Mesothelial cell of epicardium (in vitro differentiated cells): ENCODE measurements at regions not wholly inside any gene's neighbourhood (a gene's known extent, or its start where the extent isn't known, plus 50 kb on each side); places are given as distances from the start of the nearest gene placed in this dataset.

Source experiments
- DNase-seq, 2 experiments: peaks; one replicate each; pipeline ENCODE4 v3.0.0; 2021; ENCODE audit warnings: low spot score in 2 of 2; ENCODE audit not compliant: unreplicated experiment in 2 of 2
- H3K27ac Mint-ChIP-seq: 2 replicates; pipeline ENCODE4 v1.8.0; 2021; ENCODE audit warnings: mixed read lengths
- H3K27me3 Mint-ChIP-seq: 2 replicates; pipeline ENCODE4 v1.8.0; 2021; ENCODE audit warnings: low read depth, mixed read lengths
- H3K36me3 Mint-ChIP-seq: 2 replicates; pipeline ENCODE4 v1.8.0; 2021; ENCODE audit warnings: mixed read lengths
- H3K4me1 Mint-ChIP-seq: 2 replicates; pipeline ENCODE4 v1.8.0; 2021; ENCODE audit warnings: mixed read lengths
- H3K4me3 Mint-ChIP-seq: 2 replicates; pipeline ENCODE4 v1.8.0; 2021; ENCODE audit warnings: mild to moderate bottlenecking, moderate library complexity, mixed read lengths
- H3K9me3 Mint-ChIP-seq: 2 replicates; pipeline ENCODE4 v1.8.0; 2021; ENCODE audit warnings: mixed read lengths
- CTCF ChIP-seq: fragments of 200-600 bp; sonication (generic); IDR thresholded peaks from one replicate; pipeline ENCODE4 v1.5.0; 2021; ENCODE audit warnings: antibody characterized with exemption; ENCODE audit not compliant: unreplicated experiment

- Mint-ChIP-seq H3K36me3 (peaks cover 6% of the 10 kb centered on the region), H3K27ac (no peak overlapping the region), H3K27me3 (no peaks in the 10 kb centered on the region), H3K4me3 (no peak overlapping the region), H3K9me3 (peaks cover 9% of the 10 kb centered on the region), H3K4me1 (peaks cover 2% of the 10 kb centered on the region)
- DNase-seq: no peak
- no peak for TF ChIP-seq CTCF
These were observed 127.5 kb downstream of the RFC3 start for GRCh38 chr13:33945477-33945876.

GRCh38 chr13:33953203-33953602 is 135.3 kb downstream of the RFC3 start:
- no peak for TF ChIP-seq CTCF
- peaks cover 8% of the 10 kb centered on the region for H3K4me1 Mint-ChIP-seq
- H3K4me3 Mint-ChIP-seq: no peak overlapping the region
- no peaks in the 10 kb centered on the region for H3K9me3 Mint-ChIP-seq
- no peak overlapping the region for H3K27ac Mint-ChIP-seq
- no peaks in the 10 kb centered on the region for H3K36me3 Mint-ChIP-seq
- no peak for DNase-seq
- no peaks in the 10 kb centered on the region for H3K27me3 Mint-ChIP-seq

- TF ChIP-seq CTCF: no peak
- no peak overlapping the region for H3K4me3 Mint-ChIP-seq
- H3K4me1 Mint-ChIP-seq: peaks cover 8% of the 10 kb centered on the region
- no peak for DNase-seq
- no peaks in the 10 kb centered on the region for H3K36me3 Mint-ChIP-seq
- H3K9me3 Mint-ChIP-seq: no peaks in the 10 kb centered on the region
- no peak overlapping the region for H3K27ac Mint-ChIP-seq
- no peaks in the 10 kb centered on the region for H3K27me3 Mint-ChIP-seq
These were observed 135.8 kb downstream of the RFC3 start for GRCh38 chr13:33953781-33954180.

- no peaks in the 10 kb centered on the region for H3K36me3 Mint-ChIP-seq
- TF ChIP-seq CTCF: no peak
- H3K27ac Mint-ChIP-seq: no peak overlapping the region
- no peaks in the 10 kb centered on the region for H3K27me3 Mint-ChIP-seq
- peaks cover 8% of the 10 kb centered on the region for H3K9me3 Mint-ChIP-seq
- H3K4me1 Mint-ChIP-seq: peaks cover 8% of the 10 kb centered on the region
- no peak for DNase-seq
- H3K4me3 Mint-ChIP-seq: no peak overlapping the region
These were observed 138.4 kb downstream of the RFC3 start for GRCh38 chr13:33956346-33956745.

GRCh38 chr13:33957497-33957905 is 139.6 kb downstream of the RFC3 start:
- TF ChIP-seq CTCF: no peak
- H3K4me3 Mint-ChIP-seq: no peak overlapping the region
- no peak overlapping the region for H3K27ac Mint-ChIP-seq
- peaks cover 8% of the 10 kb centered on the region for H3K9me3 Mint-ChIP-seq
- H3K4me1 Mint-ChIP-seq: peaks cover 8% of the 10 kb centered on the region
- DNase-seq: no peak
- no peaks in the 10 kb centered on the region for H3K27me3 Mint-ChIP-seq
- H3K36me3 Mint-ChIP-seq: no peaks in the 10 kb centered on the region

- H3K27ac Mint-ChIP-seq: no peak overlapping the region
- H3K4me3 Mint-ChIP-seq: no peak overlapping the region
- DNase-seq: no peak
- H3K36me3 Mint-ChIP-seq: no peaks in the 10 kb centered on the region
- H3K27me3 Mint-ChIP-seq: no peaks in the 10 kb centered on the region
- TF ChIP-seq CTCF: no peak
- H3K4me1 Mint-ChIP-seq: peaks cover 10% of the 10 kb centered on the region
- H3K9me3 Mint-ChIP-seq: peaks cover 8% of the 10 kb centered on the region
These were observed 141.0 kb downstream of the RFC3 start for GRCh38 chr13:33958964-33959363.
